DOHH2 (cell line): ENCODE measurements at regions not wholly inside any gene's neighbourhood (a gene's known extent, or its start where the extent isn't known, plus 50 kb on each side); places are given as distances from the start of the nearest gene placed in this dataset.

Source experiments
- H3F3A ChIP-seq: fragments of 200-600 bp; sonication (generic), shearing (Covaris generic); 2 replicates; pipeline ENCODE4 v1.6.0; 2016; ENCODE audit warnings: antibody characterized with exemption, mild to moderate bottlenecking; ENCODE audit not compliant: control insufficient read depth, insufficient read depth
- H3K27ac ChIP-seq: fragments of 200-600 bp; sonication (generic); 2 replicates; pipeline ENCODE4 v1.5.1; 2014; ENCODE audit warnings: low read depth, mild to moderate bottlenecking, low read length, moderate library complexity
- H3K27me3 ChIP-seq: fragments of 200-600 bp; sonication (generic); 2 replicates; pipeline ENCODE4 v1.6.1; 2014; ENCODE audit warnings: mild to moderate bottlenecking, low read length, mixed read lengths; ENCODE audit not compliant: control insufficient read depth
- H3K36me3 ChIP-seq: fragments of 200-600 bp; sonication (generic); 2 replicates; pipeline ENCODE4 v1.6.1; 2014; ENCODE audit warnings: mild to moderate bottlenecking, low read length, moderate library complexity, mixed read lengths; ENCODE audit not compliant: control insufficient read depth
- H3K4me1 ChIP-seq: fragments of 200-600 bp; sonication (generic); 2 replicates; pipeline ENCODE4 v1.6.1; 2014; ENCODE audit warnings: mild to moderate bottlenecking, low read length, mixed read lengths; ENCODE audit not compliant: control insufficient read depth
- H3K4me2 ChIP-seq: fragments of 200-600 bp; sonication (generic); 2 replicates; pipeline ENCODE4 v1.6.0; 2014; ENCODE audit warnings: mild to moderate bottlenecking, low read length, moderate library complexity
- H3K4me3 ChIP-seq: fragments of 200-600 bp; sonication (generic); 2 replicates; pipeline ENCODE4 v1.5.1; 2014; ENCODE audit warnings: mild to moderate bottlenecking, low read length, mixed read lengths
- H3K79me2 ChIP-seq: fragments of 200-600 bp; sonication (generic); 2 replicates; pipeline ENCODE4 v1.6.1; 2014; ENCODE audit warnings: mild to moderate bottlenecking, low read length, mixed read lengths; ENCODE audit not compliant: control insufficient read depth
- H3K9me2 ChIP-seq: fragments of 200-600 bp; sonication (generic); replicated peaks from 2 replicates; pipeline ENCODE4 v1.6.1; 2014; ENCODE audit warnings: mild to moderate bottlenecking, low read length, mixed read lengths; ENCODE audit not compliant: control insufficient read depth
- H3K9me3 ChIP-seq: fragments of 200-600 bp; sonication (generic); 2 replicates; pipeline ENCODE4 v1.6.1; 2014; ENCODE audit warnings: antibody characterized with exemption, low read length, mixed read lengths; ENCODE audit not compliant: control insufficient read depth, insufficient read depth
- H4K20me1 ChIP-seq: fragments of 200-600 bp; sonication (generic); 2 replicates; pipeline ENCODE4 v1.6.0; 2014; ENCODE audit warnings: low read depth, mild to moderate bottlenecking, antibody characterized with exemption, low read length, moderate library complexity; ENCODE audit not compliant: control insufficient read depth, insufficient read depth
- CTCF ChIP-seq: fragments of 200-600 bp; sonication (generic); IDR thresholded peaks from one replicate; pipeline ENCODE4 v1.5.1; 2014; ENCODE audit warnings: antibody characterized with exemption, mild to moderate bottlenecking, low read depth, low read length; ENCODE audit not compliant: poor library complexity, severe bottlenecking
- EZH2phosphoT487 ChIP-seq: fragments of 200-600 bp; sonication (generic); IDR thresholded peaks from 2 replicates; pipeline ENCODE4 v1.6.1; 2017; ENCODE audit warnings: borderline replicate concordance, mild to moderate bottlenecking, antibody characterized with exemption, low read length, moderate library complexity, mixed read lengths

GRCh38 chr6:147977851-147978465 is 364.7 kb upstream of the SASH1 start:
- H3K79me2 ChIP-seq, result no peaks in the 10 kb centered on the region
- no peak overlapping the region for H3K4me3 ChIP-seq
- TF ChIP-seq CTCF (no peak), EZH2phosphoT487 (no peak)
- H3K4me2 ChIP-seq, result no peak overlapping the region
- H3K9me3 ChIP-seq, result no peaks in the 10 kb centered on the region
- no peaks in the 10 kb centered on the region for H4K20me1 ChIP-seq
- no peaks in the 10 kb centered on the region for H3K36me3 ChIP-seq
- H3K27ac ChIP-seq, result no peak overlapping the region
- H3F3A ChIP-seq, result no peaks in the 10 kb centered on the region
- no peaks in the 10 kb centered on the region for H3K4me1 ChIP-seq
- no peaks in the 10 kb centered on the region for H3K27me3 ChIP-seq
- no peaks in the 10 kb centered on the region for H3K9me2 ChIP-seq

DNA sequence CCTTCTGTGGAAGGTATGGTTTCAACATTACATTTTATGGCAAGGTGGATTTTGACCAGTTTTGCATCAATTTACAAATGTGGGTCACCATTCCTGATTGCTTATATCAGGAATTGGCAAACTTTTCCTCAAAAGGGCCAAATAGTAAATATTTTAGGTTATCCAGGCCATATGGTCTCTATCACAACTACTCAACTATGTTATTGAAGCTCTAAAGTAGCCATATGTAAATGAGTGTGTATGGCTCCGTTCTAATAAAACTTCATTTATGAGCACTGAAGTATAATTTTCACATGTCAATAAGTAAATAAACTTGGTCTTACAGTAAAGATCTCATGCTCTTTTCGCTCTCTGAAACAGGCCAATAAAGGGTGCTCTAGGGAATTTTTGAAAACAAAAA is 362.7 kb upstream of the SASH1 start:
- H3K9me3 ChIP-seq, result no peaks in the 10 kb centered on the region
- no peak overlapping the region for H3K4me3 ChIP-seq
- no peaks in the 10 kb centered on the region for H3K36me3 ChIP-seq
- no peaks in the 10 kb centered on the region for H3K27me3 ChIP-seq
- H4K20me1 ChIP-seq, result no peaks in the 10 kb centered on the region
- H3F3A ChIP-seq, result no peaks in the 10 kb centered on the region
- H3K27ac ChIP-seq, result no peak overlapping the region
- TF ChIP-seq CTCF (no peak), EZH2phosphoT487 (no peak)
- H3K79me2 ChIP-seq, result no peaks in the 10 kb centered on the region
- no peaks in the 10 kb centered on the region for H3K9me2 ChIP-seq
- no peaks in the 10 kb centered on the region for H3K4me1 ChIP-seq
- H3K4me2 ChIP-seq, result no peak overlapping the region

DNA sequence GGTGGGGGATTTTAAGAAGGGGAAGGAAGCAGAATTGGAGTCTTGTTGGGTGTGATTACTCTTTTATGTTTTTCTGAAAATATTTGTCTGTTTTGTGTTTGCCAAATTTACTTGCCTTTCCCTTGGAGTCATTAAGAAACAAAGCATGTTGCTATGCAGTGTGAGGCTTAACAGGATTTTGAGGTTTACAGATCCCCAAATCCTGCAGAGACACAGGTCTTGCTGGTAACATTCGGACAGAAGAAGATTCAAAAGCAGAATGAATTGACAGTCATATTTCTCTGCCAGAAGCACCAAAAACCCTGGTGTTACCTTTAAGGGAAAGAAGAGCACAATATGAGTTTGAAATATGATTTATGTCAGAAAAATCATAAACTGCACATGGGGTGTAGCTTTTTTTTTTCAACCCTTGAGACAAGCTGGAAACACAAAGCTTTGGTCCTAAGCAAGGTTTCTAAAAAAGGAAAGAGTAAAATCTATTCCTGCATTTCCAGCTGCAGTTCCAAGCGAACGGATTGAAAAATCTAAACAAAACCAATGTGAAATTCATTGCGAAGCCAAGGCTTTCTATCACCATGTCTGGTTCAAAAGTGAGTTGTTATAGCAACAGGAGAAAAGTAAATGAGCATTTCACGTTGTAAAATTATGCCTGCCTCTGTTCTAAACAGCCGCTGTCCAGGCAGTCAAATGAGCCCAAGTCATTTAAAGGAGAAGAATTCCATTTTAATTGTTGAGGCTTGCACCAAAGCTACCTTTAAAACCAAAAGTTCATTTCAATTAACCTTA is 358.9 kb upstream of the SASH1 start:
- Histone ChIP-seq H3K4me2 (no peak overlapping the region), H3K4me3 (no peak overlapping the region), H4K20me1 (no peaks in the 10 kb centered on the region), H3K27me3 (no peaks in the 10 kb centered on the region), H3K9me3 (no peaks in the 10 kb centered on the region), H3K79me2 (no peaks in the 10 kb centered on the region), H3K36me3 (no peaks in the 10 kb centered on the region), H3F3A (no peaks in the 10 kb centered on the region), H3K27ac (no peak overlapping the region), H3K4me1 (no peaks in the 10 kb centered on the region), H3K9me2 (no peaks in the 10 kb centered on the region)
- TF ChIP-seq CTCF (no peak), EZH2phosphoT487 (no peak)
